Suprapubic skin (tissue), 4 donors: ENCODE measurements at regions not wholly inside any gene's neighbourhood (a gene's known extent, or its start where the extent isn't known, plus 50 kb on each side); places are given as distances from the start of the nearest gene placed in this dataset.

Experiments used
- DNase-seq, 2 donors: peaks; one replicate each; pipeline ENCODE4 v3.0.0-alpha.2; 2019; ENCODE audit warnings: low spot score in 2 of 2
- H3K27ac ChIP-seq: fragments of 200-600 bp; sonication (generic); one replicate; pipeline ENCODE4 v1.5.1; 2019
- H3K27me3 ChIP-seq: fragments of 200-600 bp; sonication (generic); one replicate; pipeline ENCODE4 v1.5.1; 2019
- H3K36me3 ChIP-seq: fragments of 200-600 bp; sonication (generic); one replicate; pipeline ENCODE4 v1.5.1; 2019
- H3K4me1 ChIP-seq: fragments of 200-600 bp; sonication (generic); one replicate; pipeline ENCODE4 v1.5.1; 2019
- H3K4me3 ChIP-seq: fragments of 200-600 bp; sonication (generic); one replicate; pipeline ENCODE4 v1.5.1; 2019; ENCODE audit warnings: mild to moderate bottlenecking
- H3K9me3 ChIP-seq: fragments of 200-600 bp; sonication (generic); one replicate; pipeline ENCODE4 v1.5.1; 2019
- EP300 ChIP-seq: sonication (generic); formaldehyde crosslinking; IDR thresholded peaks from one replicate; pipeline ENCODE4 v1.6.1; 2017; ENCODE audit warnings: antibody characterized with exemption
- POLR2A ChIP-seq, 2 donors: fragments of 450-650 bp; IDR thresholded peaks; one replicate each; pipeline ENCODE4 v1.6.1; 2017; ENCODE audit warnings: antibody characterized with exemption in 2 of 2, mild to moderate bottlenecking in 2 of 2, moderate library complexity in 2 of 2
- POLR2AphosphoS5 ChIP-seq, 3 donors: sonication (generic); formaldehyde crosslinking; IDR thresholded peaks; one replicate each; pipeline ENCODE4 v1.6.1; 2017; ENCODE audit warnings: antibody characterized with exemption in 3 of 3
- WGBS: methylation state at CpG from one replicate; pipeline ENCODE4 v1.1.5; 2018; 5-methylcytosine and 5-hydroxymethylcytosine counted together
- TF ChIP-seq, protein P1 (sequence below), 2 donors: fragments of 200-600 bp in 1 of 2; fragments of 450-650 bp in 1 of 2; sonication (generic) in 1 of 2; IDR thresholded peaks; one replicate each; pipeline ENCODE4 v1.5.1; 2016 to 2019; ENCODE audit warnings: antibody characterized with exemption in 2 of 2, mild to moderate bottlenecking in 1 of 2, moderate library complexity in 1 of 2

DNA sequence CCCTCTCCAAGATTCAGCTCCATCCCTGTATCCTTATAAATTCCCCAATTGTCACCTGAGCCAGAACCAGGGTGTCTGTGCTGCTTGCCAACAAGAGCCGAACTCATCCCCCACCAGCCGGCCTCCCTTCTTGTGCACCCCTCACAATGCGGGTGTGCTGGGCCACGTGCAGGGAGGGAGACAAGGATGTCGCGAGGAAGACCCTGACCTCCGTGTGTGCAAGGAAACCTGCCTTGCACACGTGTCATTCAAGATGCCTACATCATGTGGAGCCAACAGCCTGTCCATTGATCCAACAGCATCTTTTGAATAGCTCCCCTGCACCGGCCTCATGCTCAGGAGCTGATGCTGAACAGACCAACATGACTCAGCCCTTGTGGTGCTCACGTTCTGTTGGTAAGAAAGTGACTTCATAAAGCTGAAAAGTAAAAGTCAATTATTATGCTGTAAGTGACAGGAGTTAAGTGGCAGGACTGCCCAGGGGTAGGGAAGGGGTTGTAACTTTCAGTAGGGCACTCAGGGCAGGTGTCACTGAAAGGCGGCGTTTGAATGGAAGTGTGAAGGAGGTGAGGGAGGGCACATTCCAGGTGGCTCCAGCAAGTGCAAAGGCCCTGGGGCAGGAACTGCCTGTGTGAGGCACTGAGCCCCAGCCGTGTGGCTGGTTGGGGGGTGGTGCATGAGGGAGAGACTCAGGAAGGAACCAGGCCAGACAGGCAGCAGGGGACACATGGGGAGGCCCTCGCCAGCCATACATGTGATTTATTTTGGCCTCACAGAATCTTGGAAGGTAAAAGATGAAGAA, 302.2 kb downstream of the FOXL1 start:
- H3K4me1 ChIP-seq = no peaks in the 10 kb centered on the region
- no peaks in the 10 kb centered on the region for H3K9me3 ChIP-seq
- H3K4me3 ChIP-seq = no peak overlapping the region
- no peak for TF ChIP-seq POLR2AphosphoS5 (IDR thresholded peaks at IDR 0.05)
- TF ChIP-seq, protein P1, sequence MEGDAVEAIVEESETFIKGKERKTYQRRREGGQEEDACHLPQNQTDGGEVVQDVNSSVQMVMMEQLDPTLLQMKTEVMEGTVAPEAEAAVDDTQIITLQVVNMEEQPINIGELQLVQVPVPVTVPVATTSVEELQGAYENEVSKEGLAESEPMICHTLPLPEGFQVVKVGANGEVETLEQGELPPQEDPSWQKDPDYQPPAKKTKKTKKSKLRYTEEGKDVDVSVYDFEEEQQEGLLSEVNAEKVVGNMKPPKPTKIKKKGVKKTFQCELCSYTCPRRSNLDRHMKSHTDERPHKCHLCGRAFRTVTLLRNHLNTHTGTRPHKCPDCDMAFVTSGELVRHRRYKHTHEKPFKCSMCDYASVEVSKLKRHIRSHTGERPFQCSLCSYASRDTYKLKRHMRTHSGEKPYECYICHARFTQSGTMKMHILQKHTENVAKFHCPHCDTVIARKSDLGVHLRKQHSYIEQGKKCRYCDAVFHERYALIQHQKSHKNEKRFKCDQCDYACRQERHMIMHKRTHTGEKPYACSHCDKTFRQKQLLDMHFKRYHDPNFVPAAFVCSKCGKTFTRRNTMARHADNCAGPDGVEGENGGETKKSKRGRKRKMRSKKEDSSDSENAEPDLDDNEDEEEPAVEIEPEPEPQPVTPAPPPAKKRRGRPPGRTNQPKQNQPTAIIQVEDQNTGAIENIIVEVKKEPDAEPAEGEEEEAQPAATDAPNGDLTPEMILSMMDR (IDR thresholded peaks at IDR 0.05) = no peak
- no peak for TF ChIP-seq EP300
- TF ChIP-seq POLR2A (IDR thresholded peaks at IDR 0.05) = no peak
- peaks cover 74% of the 10 kb centered on the region for H3K27me3 ChIP-seq
- no peak for DNase-seq
- WGBS = 81% methylated on average over 14 of the region's 14 CpGs
- no peaks in the 10 kb centered on the region for H3K36me3 ChIP-seq
- H3K27ac ChIP-seq = no peak overlapping the region

- Histone ChIP-seq H3K9me3 (no peaks in the 10 kb centered on the region), H3K36me3 (no peaks in the 10 kb centered on the region), H3K4me1 (no peaks in the 10 kb centered on the region), H3K27ac (no peak overlapping the region), H3K27me3 (peaks cover 70% of the 10 kb centered on the region), H3K4me3 (no peak overlapping the region)
- no peak for TF ChIP-seq EP300
- no peak for TF ChIP-seq POLR2A (IDR thresholded peaks at IDR 0.05)
- TF ChIP-seq, protein P1 (IDR thresholded peaks at IDR 0.05) = no peak
- TF ChIP-seq POLR2AphosphoS5 (IDR thresholded peaks at IDR 0.05) = no peak
- no peak for DNase-seq
- 81% methylated on average over 12 of the region's 12 CpGs for WGBS
Measured at GRCh38 chr16:86881118-86881510, 302.8 kb downstream of the FOXL1 start.

DNA sequence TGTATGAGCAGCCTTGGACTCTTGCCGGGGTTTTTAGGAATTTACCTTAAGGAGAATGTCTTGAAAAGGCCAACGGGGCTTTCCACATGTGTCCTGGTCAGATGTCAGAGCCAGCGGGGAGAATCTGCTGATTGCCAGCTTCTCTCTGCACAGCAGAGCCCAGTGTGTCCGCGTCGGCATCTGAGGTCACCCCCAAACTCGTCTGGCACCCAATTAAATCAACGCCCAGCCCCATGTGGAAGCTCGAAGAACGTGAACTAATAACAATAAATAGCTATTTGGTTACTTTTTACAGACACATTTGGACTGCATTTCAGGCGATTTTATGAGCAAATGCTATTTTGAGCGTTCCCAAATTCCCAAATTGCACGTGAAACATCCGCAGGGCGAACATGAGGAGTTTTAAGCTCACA, 303.5 kb downstream of the FOXL1 start:
- Histone ChIP-seq H3K4me1 (no peaks in the 10 kb centered on the region), H3K9me3 (no peaks in the 10 kb centered on the region), H3K27ac (no peak overlapping the region), H3K36me3 (no peaks in the 10 kb centered on the region), H3K27me3 (peaks cover 72% of the 10 kb centered on the region), H3K4me3 (no peak overlapping the region)
- TF ChIP-seq, protein P1 (IDR thresholded peaks at IDR 0.05) = no peak
- TF ChIP-seq POLR2A (IDR thresholded peaks at IDR 0.05) (no peak), EP300 (no peak), POLR2AphosphoS5 (IDR thresholded peaks at IDR 0.05) (no peak)
- WGBS = 35% methylated on average over 15 of the region's 15 CpGs
- no peak for DNase-seq

GRCh38 chr16:86882586-86883280, 304.4 kb downstream of the FOXL1 start:
- DNase-seq = no peak
- no peak for TF ChIP-seq POLR2A (IDR thresholded peaks at IDR 0.05)
- TF ChIP-seq EP300 = no peak
- TF ChIP-seq, protein P1 (IDR thresholded peaks at IDR 0.05) = no peak
- TF ChIP-seq POLR2AphosphoS5 (IDR thresholded peaks at IDR 0.05) = no peak
- 39% methylated on average over 6 of the region's 6 CpGs for WGBS
- no peaks in the 10 kb centered on the region for H3K9me3 ChIP-seq
- H3K4me1 ChIP-seq = no peaks in the 10 kb centered on the region
- no peak overlapping the region for H3K27ac ChIP-seq
- no peaks in the 10 kb centered on the region for H3K36me3 ChIP-seq
- H3K4me3 ChIP-seq = no peak overlapping the region
- H3K27me3 ChIP-seq = peaks cover 65% of the 10 kb centered on the region
